Erythroblast (primary cell): ENCODE measurements at regions not wholly inside any gene's neighbourhood (a gene's known extent, or its start where the extent isn't known, plus 50 kb on each side); places are given as distances from the start of the nearest gene placed in this dataset.

ENCODE experiments used
- GATA1 ChIP-seq: IDR thresholded peaks from 2 replicates; pipeline ENCODE4 v1.6.1; 2011; ENCODE audit warnings: low read depth, mild to moderate bottlenecking, control low read depth, low read length, moderate library complexity
- POLR2A ChIP-seq: IDR thresholded peaks from 2 replicates; pipeline ENCODE4 v1.6.1; 2011; ENCODE audit warnings: mild to moderate bottlenecking, low read length

DNA sequence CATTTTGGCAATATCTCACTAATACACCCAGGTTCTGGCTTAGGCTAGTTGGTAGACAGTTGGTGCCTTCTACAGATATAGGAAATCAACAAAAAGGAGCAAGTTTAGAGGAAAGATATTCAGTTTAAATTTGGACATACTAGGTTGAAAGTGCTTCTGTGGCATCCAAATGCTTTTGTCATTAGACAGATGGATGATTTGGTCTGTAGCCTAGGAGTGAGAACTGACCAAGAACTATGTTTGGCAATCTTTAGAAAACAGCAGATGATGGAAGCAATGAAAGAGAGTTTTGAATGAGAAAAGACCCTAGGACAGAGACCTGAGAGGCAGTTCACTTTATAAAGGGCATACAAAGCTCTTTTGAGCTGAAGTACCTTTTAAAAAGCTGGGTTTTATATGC is 201.3 kb upstream of the FSHR start:
- no peak for TF ChIP-seq POLR2A
- no peak for TF ChIP-seq GATA1
